H9 (cell line): ENCODE measurements at regions not wholly inside any gene's neighbourhood (a gene's known extent, or its start where the extent isn't known, plus 50 kb on each side); places are given as distances from the start of the nearest gene placed in this dataset.

Experiments used
- DNase-seq: peaks from one replicate; pipeline ENCODE4 v3.0.0-alpha.2; 2017
- H2AFZ ChIP-seq: one replicate; pipeline ENCODE4 v1.6.1; 2013; ENCODE audit warnings: mild to moderate bottlenecking, low read length, control low read depth, moderate library complexity
- H2AK5ac ChIP-seq: 2 replicates; pipeline ENCODE4 v1.6.1; 2013; ENCODE audit warnings: low read length, control low read depth, mixed read lengths; ENCODE audit not compliant: insufficient read length
- H2BK120ac ChIP-seq: one replicate; pipeline ENCODE4 v1.6.1; 2013; ENCODE audit warnings: low read depth, mild to moderate bottlenecking, low read length, control low read depth, inconsistent platforms; ENCODE audit not compliant: poor library complexity, severe bottlenecking
- H2BK12ac ChIP-seq: 2 replicates; pipeline ENCODE4 v1.6.1; 2013; ENCODE audit warnings: low read length, control low read depth, mixed read lengths, low read depth; ENCODE audit not compliant: insufficient read length
- H2BK15ac ChIP-seq: 2 replicates; pipeline ENCODE4 v1.6.1; 2013; ENCODE audit warnings: low read depth, low read length, control low read depth
- H2BK20ac ChIP-seq: one replicate; pipeline ENCODE4 v1.6.1; 2013; ENCODE audit warnings: low read depth, mild to moderate bottlenecking, low read length, control low read depth, inconsistent platforms; ENCODE audit not compliant: poor library complexity, severe bottlenecking
- H2BK5ac ChIP-seq: 2 replicates; pipeline ENCODE4 v1.6.1; 2013; ENCODE audit warnings: low read length, control low read depth, mixed read lengths; ENCODE audit not compliant: insufficient read length
- H3K14ac ChIP-seq: 2 replicates; pipeline ENCODE4 v1.6.1; 2013; ENCODE audit warnings: low read length, control low read depth; ENCODE audit not compliant: insufficient read depth
- H3K18ac ChIP-seq: 2 replicates; pipeline ENCODE4 v1.6.1; 2013; ENCODE audit warnings: low read depth, mild to moderate bottlenecking, mixed read lengths, low read length, control low read depth; ENCODE audit not compliant: insufficient read length
- H3K23ac ChIP-seq: 2 replicates; pipeline ENCODE4 v1.6.1; 2013; ENCODE audit warnings: low read length, control low read depth, mixed read lengths, low read depth; ENCODE audit not compliant: insufficient read length
- H3K23me2 ChIP-seq: 2 replicates; pipeline ENCODE4 v1.6.1; 2013; ENCODE audit warnings: low read depth, mild to moderate bottlenecking, mixed read lengths, low read length, control low read depth; ENCODE audit not compliant: insufficient read length, poor library complexity, severe bottlenecking
- H3K27ac ChIP-seq: 2 replicates; pipeline ENCODE4 v1.5.1; 2013; ENCODE audit warnings: low read length, control low read depth, mixed read lengths, low read depth; ENCODE audit not compliant: insufficient read length
- H3K27me3 ChIP-seq: 2 replicates; pipeline ENCODE4 v1.6.1; 2013; ENCODE audit warnings: low read length, control low read depth, inconsistent platforms; ENCODE audit not compliant: insufficient read depth
- H3K4ac ChIP-seq: 2 replicates; pipeline ENCODE4 v1.6.1; 2013; ENCODE audit warnings: low read depth, mild to moderate bottlenecking, control low read depth, inconsistent platforms, low read length, moderate library complexity
- H3K4me1 ChIP-seq: 2 replicates; pipeline ENCODE4 v1.6.1; 2013; ENCODE audit warnings: low read length, control low read depth, inconsistent platforms; ENCODE audit not compliant: insufficient read depth
- H3K4me2 ChIP-seq: 2 replicates; pipeline ENCODE4 v1.6.1; 2013; ENCODE audit warnings: low read length, control low read depth, mixed read lengths; ENCODE audit not compliant: insufficient read length, insufficient read depth
- H3K56ac ChIP-seq: 2 replicates; pipeline ENCODE4 v1.6.1; 2013; ENCODE audit warnings: low read depth, mild to moderate bottlenecking, mixed read lengths, low read length, control low read depth; ENCODE audit not compliant: insufficient read length
- H3K79me1 ChIP-seq: 2 replicates; pipeline ENCODE4 v1.6.1; 2013; ENCODE audit warnings: low read depth, mild to moderate bottlenecking, moderate library complexity, low read length, control low read depth, inconsistent platforms; ENCODE audit not compliant: insufficient read depth, poor library complexity, severe bottlenecking
- H3K79me2 ChIP-seq: 2 replicates; pipeline ENCODE4 v1.6.1; 2013; ENCODE audit warnings: low read length, control low read depth, inconsistent platforms; ENCODE audit not compliant: insufficient read depth
- H3K9ac ChIP-seq: 2 replicates; pipeline ENCODE4 v1.6.1; 2013; ENCODE audit warnings: low read length, control low read depth, mixed read lengths; ENCODE audit not compliant: insufficient read length; ENCODE audit errors: extremely low read depth
- H3K9me3 ChIP-seq: one replicate; pipeline ENCODE4 v1.6.1; 2013; ENCODE audit warnings: low read depth, low read length, inconsistent platforms; ENCODE audit not compliant: control insufficient read depth
- H3T11ph ChIP-seq: one replicate; pipeline ENCODE4 v1.6.1; 2013; ENCODE audit warnings: mild to moderate bottlenecking, low read length, control low read depth, inconsistent platforms
- H4K20me1 ChIP-seq: one replicate; pipeline ENCODE4 v1.6.1; 2013; ENCODE audit not compliant: control insufficient read depth, insufficient read length, insufficient read depth
- H4K5ac ChIP-seq: 2 replicates; pipeline ENCODE4 v1.6.1; 2013; ENCODE audit warnings: low read depth, mild to moderate bottlenecking, mixed read lengths, low read length, control low read depth; ENCODE audit not compliant: insufficient read length
- H4K8ac ChIP-seq: replicated peaks from 2 replicates; pipeline ENCODE4 v1.6.1; 2013; ENCODE audit warnings: low read length, control low read depth, mixed read lengths, low read depth; ENCODE audit not compliant: insufficient read length
- H4K91ac ChIP-seq: 2 replicates; pipeline ENCODE4 v1.6.1; 2013; ENCODE audit warnings: low read depth, mild to moderate bottlenecking, moderate library complexity, mixed read lengths, low read length, control low read depth; ENCODE audit not compliant: insufficient read length
- H3K27ac Mint-ChIP-seq, 3 experiments: 2 replicates in 2 of 3; 3 replicates in 1 of 3; pipeline ENCODE4 v1.8.0; 2020 to 2021; ENCODE audit warnings: mixed read lengths in 3 of 3, mild to moderate bottlenecking in 1 of 3, moderate library complexity in 1 of 3
- H3K27me3 Mint-ChIP-seq: 2 replicates; pipeline ENCODE4 v1.8.0; 2021; ENCODE audit warnings: low read depth, mild to moderate bottlenecking, moderate library complexity, mixed read lengths
- H3K36me3 Mint-ChIP-seq, 3 experiments: 2 replicates in 2 of 3; 3 replicates in 1 of 3; pipeline ENCODE4 v1.8.0; 2020 to 2021; ENCODE audit warnings: low read depth in 3 of 3, mixed read lengths in 3 of 3; ENCODE audit not compliant: insufficient read depth in 1 of 3
- H3K4me1 Mint-ChIP-seq, 2 experiments: 2 replicates each; pipeline ENCODE4 v1.8.0; 2020; ENCODE audit warnings: mixed read lengths in 2 of 2
- H3K4me3 Mint-ChIP-seq, 2 experiments: 2 replicates in 1 of 2; 3 replicates in 1 of 2; pipeline ENCODE4 v1.8.0; 2020 to 2021; ENCODE audit warnings: mild to moderate bottlenecking in 2 of 2, mixed read lengths in 2 of 2, moderate library complexity in 1 of 2
- H3K9me3 Mint-ChIP-seq, 2 experiments: 2 replicates in 1 of 2; 3 replicates in 1 of 2; pipeline ENCODE4 v1.8.0; 2020; ENCODE audit warnings: mild to moderate bottlenecking in 2 of 2, mixed read lengths in 2 of 2, moderate library complexity in 1 of 2
- CTCF ChIP-seq: fragments of 200-600 bp; sonication (generic); conservative IDR thresholded peaks from 3 replicates; pipeline ENCODE4 v1.8.0; 2021; ENCODE audit warnings: antibody characterized with exemption, mild to moderate bottlenecking
- WGBS: extraction: QIAGEN DNeasy Blood & Tissue Kit; methylation state at CpG from one replicate; pipeline ENCODE4 v1.1.7; 2013; ENCODE audit warnings: missing lambda C conversion rate, low lambda C conversion rate, mixed read lengths; ENCODE audit not compliant: insufficient read length; ENCODE audit errors: extremely low coverage; 5-methylcytosine and 5-hydroxymethylcytosine counted together

- Histone ChIP-seq H3K18ac (no peak overlapping the region), H2BK15ac (no peak overlapping the region), H2AFZ (no peak overlapping the region), H3K27ac (no peak overlapping the region), H2BK5ac (no peak overlapping the region), H3K79me2 (no peaks in the 10 kb centered on the region), H3K4me2 (no peak overlapping the region), H3K4ac (no peak overlapping the region), H3K79me1 (no peaks in the 10 kb centered on the region), H3K27me3 (no peaks in the 10 kb centered on the region), H2BK20ac (no peak overlapping the region), H4K8ac (no peak overlapping the region), H3K56ac (no peak overlapping the region), H3K23me2 (no peaks in the 10 kb centered on the region), H2BK12ac (no peak overlapping the region), H4K91ac (no peak overlapping the region), H2BK120ac (no peak overlapping the region), H4K5ac (no peak overlapping the region), H3K4me1 (no peaks in the 10 kb centered on the region), H2AK5ac (no peak overlapping the region), H3T11ph (no peak overlapping the region), H4K20me1 (no peaks in the 10 kb centered on the region), H3K9me3 (no peaks in the 10 kb centered on the region), H3K9ac (no peak overlapping the region), H3K14ac (no peak overlapping the region), H3K23ac (no peak overlapping the region)
- H3K4me3 Mint-ChIP-seq = no peak overlapping the region
- H3K27ac Mint-ChIP-seq = no peak overlapping the region
- no peak for DNase-seq
- no peaks in the 10 kb centered on the region for H3K4me1 Mint-ChIP-seq
- peaks cover 5 to 6% of the 10 kb centered on the region in 2 experiments; a peak in 4 of 5 replicates for H3K9me3 Mint-ChIP-seq
- no CpG with 5 or more reads among the region's 4 CpGs for WGBS
- peaks cover 0 to 8% (median 0%) of the 10 kb centered on the region in 3 experiments; a peak in 2 of 7 replicates for H3K36me3 Mint-ChIP-seq
- H3K27me3 Mint-ChIP-seq = no peaks in the 10 kb centered on the region
- TF ChIP-seq CTCF = peak; percentile 37; the same call in 2 of the 3 replicates
Measured at GRCh38 chr2:117411983-117412382, 402.5 kb upstream of the DDX18 start.
